CD1c-positive myeloid dendritic cell (primary cell): ENCODE measurements at regions not wholly inside any gene's neighbourhood (a gene's known extent, or its start where the extent isn't known, plus 50 kb on each side); places are given as distances from the start of the nearest gene placed in this dataset.
"Not testable (repeated sequence)": the region's sequence is repeated elsewhere in the genome, so short reads cannot be mapped to it uniquely, and the experiment has no call there.

Experiments
- DNase-seq: peaks from one replicate; pipeline ENCODE4 v3.0.0-alpha.2; 2016; ENCODE audit errors: extremely low spot score

GRCh38 chr15:75792236-75792635 lies 51.0 kb upstream of the UBE2Q2 start:
- DNase-seq = not testable (repeated sequence)

- DNase-seq = no peak
Observed at GRCh38 chr15:75791337-75791713, 51.9 kb upstream of the UBE2Q2 start.

GRCh38 chr15:75790631-75791336 lies 52.5 kb upstream of the UBE2Q2 start:
- no peak for DNase-seq

- DNase-seq = no peak
Observed at GRCh38 chr15:75786575-75786947, 56.7 kb upstream of the UBE2Q2 start.

GRCh38 chr15:75785771-75786574 lies 57.3 kb upstream of the UBE2Q2 start:
- DNase-seq = no peak

GRCh38 chr15:75784511-75785480 lies 58.5 kb upstream of the UBE2Q2 start:
- DNase-seq = not testable (repeated sequence)

- not testable (repeated sequence) for DNase-seq
Observed at GRCh38 chr15:75783566-75783965, 59.7 kb upstream of the UBE2Q2 start.

GRCh38 chr15:75782926-75783325 lies 60.3 kb upstream of the UBE2Q2 start:
- no peak for DNase-seq

GRCh38 chr15:75780995-75781394 lies 62.3 kb upstream of the UBE2Q2 start:
- DNase-seq = not testable (repeated sequence)

- no peak for DNase-seq
Observed at GRCh38 chr15:75779504-75779903, 63.7 kb upstream of the UBE2Q2 start.

- DNase-seq = peak; percentile 2
Observed at GRCh38 chr15:75776871-75777610, 64.4 kb upstream of the CSPG4 start.

GRCh38 chr15:75776065-75776423 lies 63.4 kb upstream of the CSPG4 start:
- DNase-seq = no peak

GRCh38 chr15:75775296-75776064 lies 62.8 kb upstream of the CSPG4 start:
- DNase-seq = no peak

GRCh38 chr15:75773974-75774373 lies 61.3 kb upstream of the CSPG4 start:
- not testable (repeated sequence) for DNase-seq

GRCh38 chr15:75771054-75771453 lies 58.4 kb upstream of the CSPG4 start:
- DNase-seq = not testable (repeated sequence)

GRCh38 chr15:75770131-75770530 lies 57.5 kb upstream of the CSPG4 start:
- no peak for DNase-seq

- not testable (repeated sequence) for DNase-seq
Observed at GRCh38 chr15:75768526-75768925, 55.9 kb upstream of the CSPG4 start.

- DNase-seq = not testable (repeated sequence)
Observed at GRCh38 chr15:75765551-75766305, 53.1 kb upstream of the CSPG4 start.

GRCh38 chr15:75764845-75765550 lies 52.4 kb upstream of the CSPG4 start:
- not testable (repeated sequence) for DNase-seq
